ENCODE measurements at regions not wholly inside any gene's neighbourhood (a gene's known extent, or its start where the extent isn't known, plus 50 kb on each side); places are given as distances from the start of the nearest gene placed in this dataset.

DNA sequence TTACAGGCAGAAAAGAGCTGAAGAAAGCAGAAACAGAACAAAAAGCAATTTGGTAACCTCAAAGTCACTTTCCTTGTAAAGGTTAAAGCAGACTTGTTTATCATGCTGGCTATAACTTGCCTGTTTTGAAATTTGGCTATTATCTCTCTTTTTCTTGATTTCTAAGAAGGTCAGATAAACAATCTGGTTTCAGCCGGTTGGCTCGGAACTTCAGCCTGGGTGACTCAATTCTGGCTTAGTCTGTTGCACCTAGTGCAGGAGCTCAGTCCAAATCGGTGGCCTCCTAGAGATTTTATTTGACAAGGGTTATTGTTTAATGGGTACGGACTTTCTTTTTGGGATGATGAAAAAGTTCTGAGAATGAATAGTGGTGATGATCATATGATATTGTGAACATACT, 367.1 kb upstream of the B3GAT1 start:
- H3K27ac ChIP-seq (ENCODE audit: low read depth, low read length, poor library complexity, severe bottlenecking), result no peak overlapping the region
- no peak overlapping the region for H2AFZ ChIP-seq (ENCODE audit: low read length)
- no peaks in the 10 kb centered on the region for H3K79me2 ChIP-seq (ENCODE audit: insufficient read depth, low read length)
- H3K4me3 ChIP-seq (ENCODE audit: low read depth, low read length, poor library complexity, severe bottlenecking), result no peak overlapping the region
- H3K9ac ChIP-seq (ENCODE audit: low read length), result no peak overlapping the region
- H3K4me1 ChIP-seq (ENCODE audit: insufficient read depth, low read length, severe bottlenecking), result no peaks in the 10 kb centered on the region
- no peaks in the 10 kb centered on the region for H4K20me1 ChIP-seq (ENCODE audit: insufficient read depth, low read length)
- no peaks in the 10 kb centered on the region for H3K36me3 ChIP-seq (ENCODE audit: insufficient read depth, low read length)
- H3F3A ChIP-seq (ENCODE audit: insufficient read depth, low read length), result no peaks in the 10 kb centered on the region
- no peak overlapping the region for H3K4me2 ChIP-seq (ENCODE audit: low read length)
- H3K9me2 ChIP-seq (ENCODE audit: low read depth, low read length), result no peaks in the 10 kb centered on the region
- no peaks in the 10 kb centered on the region for H3K9me3 ChIP-seq (ENCODE audit: low read length)
- no peaks in the 10 kb centered on the region for H3K27me3 ChIP-seq (ENCODE audit: insufficient read depth, low read length)
- no peak for TF ChIP-seq EZH2 (IDR thresholded peaks at IDR 0.05; ENCODE audit: borderline replicate concordance, low read length)
- TF ChIP-seq, protein P1, sequence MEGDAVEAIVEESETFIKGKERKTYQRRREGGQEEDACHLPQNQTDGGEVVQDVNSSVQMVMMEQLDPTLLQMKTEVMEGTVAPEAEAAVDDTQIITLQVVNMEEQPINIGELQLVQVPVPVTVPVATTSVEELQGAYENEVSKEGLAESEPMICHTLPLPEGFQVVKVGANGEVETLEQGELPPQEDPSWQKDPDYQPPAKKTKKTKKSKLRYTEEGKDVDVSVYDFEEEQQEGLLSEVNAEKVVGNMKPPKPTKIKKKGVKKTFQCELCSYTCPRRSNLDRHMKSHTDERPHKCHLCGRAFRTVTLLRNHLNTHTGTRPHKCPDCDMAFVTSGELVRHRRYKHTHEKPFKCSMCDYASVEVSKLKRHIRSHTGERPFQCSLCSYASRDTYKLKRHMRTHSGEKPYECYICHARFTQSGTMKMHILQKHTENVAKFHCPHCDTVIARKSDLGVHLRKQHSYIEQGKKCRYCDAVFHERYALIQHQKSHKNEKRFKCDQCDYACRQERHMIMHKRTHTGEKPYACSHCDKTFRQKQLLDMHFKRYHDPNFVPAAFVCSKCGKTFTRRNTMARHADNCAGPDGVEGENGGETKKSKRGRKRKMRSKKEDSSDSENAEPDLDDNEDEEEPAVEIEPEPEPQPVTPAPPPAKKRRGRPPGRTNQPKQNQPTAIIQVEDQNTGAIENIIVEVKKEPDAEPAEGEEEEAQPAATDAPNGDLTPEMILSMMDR (IDR thresholded peaks at IDR 0.05; ENCODE audit: low read length), result no peak

DNA sequence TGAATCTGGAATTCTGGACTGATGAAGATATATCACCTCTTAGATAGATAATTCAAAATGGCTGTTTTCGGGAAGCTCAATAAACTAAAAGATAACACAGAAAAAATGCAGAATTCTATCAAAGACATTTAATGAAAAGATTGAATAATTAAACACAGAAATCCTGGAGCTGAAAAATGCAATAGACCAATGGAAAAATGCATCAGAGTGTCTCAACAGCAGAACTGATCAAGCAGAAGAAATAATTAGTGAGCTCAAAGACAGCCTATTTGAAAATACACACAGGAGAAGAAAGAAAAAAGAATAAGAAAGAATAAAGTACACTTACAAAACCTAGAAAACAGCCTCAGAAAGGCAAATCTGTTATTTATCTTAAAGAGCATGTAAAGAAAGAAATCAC, 356.4 kb upstream of the B3GAT1 start:
- TF ChIP-seq, protein P1 (IDR thresholded peaks at IDR 0.05; ENCODE audit: low read length), result no peak
- no peak for TF ChIP-seq EZH2 (IDR thresholded peaks at IDR 0.05; ENCODE audit: borderline replicate concordance, low read length)
- H3K4me3 ChIP-seq (ENCODE audit: low read depth, low read length, poor library complexity, severe bottlenecking), result no peak overlapping the region
- no peak overlapping the region for H3K27ac ChIP-seq (ENCODE audit: low read depth, low read length, poor library complexity, severe bottlenecking)
- H3K9me3 ChIP-seq (ENCODE audit: low read length), result no peaks in the 10 kb centered on the region
- H3K27me3 ChIP-seq (ENCODE audit: insufficient read depth, low read length), result no peaks in the 10 kb centered on the region
- no peak overlapping the region for H3K9ac ChIP-seq (ENCODE audit: low read length)
- no peak overlapping the region for H2AFZ ChIP-seq (ENCODE audit: low read length)
- no peaks in the 10 kb centered on the region for H4K20me1 ChIP-seq (ENCODE audit: insufficient read depth, low read length)
- no peaks in the 10 kb centered on the region for H3K79me2 ChIP-seq (ENCODE audit: insufficient read depth, low read length)
- H3K36me3 ChIP-seq (ENCODE audit: insufficient read depth, low read length), result no peaks in the 10 kb centered on the region
- H3K9me2 ChIP-seq (ENCODE audit: low read depth, low read length), result no peaks in the 10 kb centered on the region
- no peaks in the 10 kb centered on the region for H3K4me1 ChIP-seq (ENCODE audit: insufficient read depth, low read length, severe bottlenecking)
- no peak overlapping the region for H3K4me2 ChIP-seq (ENCODE audit: low read length)
- H3F3A ChIP-seq (ENCODE audit: insufficient read depth, low read length), result no peaks in the 10 kb centered on the region

DNA sequence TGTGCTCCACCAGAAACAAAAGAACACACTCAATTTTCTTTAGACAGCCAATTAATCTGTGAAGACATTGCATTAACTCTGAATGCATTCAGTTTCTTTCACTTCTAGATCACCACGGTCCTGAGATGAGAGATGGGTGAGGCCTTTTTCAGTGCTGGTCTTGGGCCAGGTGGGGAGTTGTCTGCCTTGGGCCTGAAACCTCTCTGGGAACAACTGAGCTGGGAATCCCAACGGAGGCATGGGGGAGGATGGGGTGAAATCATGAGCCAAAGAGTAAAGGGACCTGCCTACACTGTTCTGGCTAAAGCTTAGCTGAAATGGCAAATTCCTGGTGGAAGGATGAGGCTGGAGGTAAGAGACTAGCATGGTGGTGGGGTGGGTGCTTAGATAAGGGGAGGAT, 353.5 kb upstream of the B3GAT1 start:
- Histone ChIP-seq H3K27me3 (ENCODE audit: insufficient read depth, low read length) (no peaks in the 10 kb centered on the region), H3K79me2 (ENCODE audit: insufficient read depth, low read length) (no peaks in the 10 kb centered on the region), H3K4me2 (ENCODE audit: low read length) (no peak overlapping the region), H3K9ac (ENCODE audit: low read length) (no peak overlapping the region), H4K20me1 (ENCODE audit: insufficient read depth, low read length) (no peaks in the 10 kb centered on the region), H3K27ac (ENCODE audit: low read depth, low read length, poor library complexity, severe bottlenecking) (no peak overlapping the region), H3K9me2 (ENCODE audit: low read depth, low read length) (no peaks in the 10 kb centered on the region), H3K9me3 (ENCODE audit: low read length) (no peaks in the 10 kb centered on the region), H3K36me3 (ENCODE audit: insufficient read depth, low read length) (no peaks in the 10 kb centered on the region), H2AFZ (ENCODE audit: low read length) (no peak overlapping the region), H3K4me3 (ENCODE audit: low read depth, low read length, poor library complexity, severe bottlenecking) (no peak overlapping the region), H3F3A (ENCODE audit: insufficient read depth, low read length) (no peaks in the 10 kb centered on the region), H3K4me1 (ENCODE audit: insufficient read depth, low read length, severe bottlenecking) (no peaks in the 10 kb centered on the region)
- TF ChIP-seq EZH2 (IDR thresholded peaks at IDR 0.05; ENCODE audit: borderline replicate concordance, low read length), result no peak
- TF ChIP-seq, protein P1 (IDR thresholded peaks at IDR 0.05; ENCODE audit: low read length), result no peak

Data from OCI-LY1 (cell line).